DOHH2 (cell line): ENCODE measurements at regions not wholly inside any gene's neighbourhood (a gene's known extent, or its start where the extent isn't known, plus 50 kb on each side); places are given as distances from the start of the nearest gene placed in this dataset.

Experiments
- EZH2phosphoT487 ChIP-seq: fragments of 200-600 bp; sonication (generic); IDR thresholded peaks from 2 replicates; pipeline ENCODE4 v1.6.1; 2017; ENCODE audit warnings: borderline replicate concordance, mild to moderate bottlenecking, antibody characterized with exemption, low read length, moderate library complexity, mixed read lengths
- TF ChIP-seq, protein P1 (sequence below): fragments of 200-600 bp; sonication (generic); IDR thresholded peaks from one replicate; pipeline ENCODE4 v1.5.1; 2014; ENCODE audit warnings: antibody characterized with exemption, mild to moderate bottlenecking, low read depth, low read length; ENCODE audit not compliant: poor library complexity, severe bottlenecking

DNA sequence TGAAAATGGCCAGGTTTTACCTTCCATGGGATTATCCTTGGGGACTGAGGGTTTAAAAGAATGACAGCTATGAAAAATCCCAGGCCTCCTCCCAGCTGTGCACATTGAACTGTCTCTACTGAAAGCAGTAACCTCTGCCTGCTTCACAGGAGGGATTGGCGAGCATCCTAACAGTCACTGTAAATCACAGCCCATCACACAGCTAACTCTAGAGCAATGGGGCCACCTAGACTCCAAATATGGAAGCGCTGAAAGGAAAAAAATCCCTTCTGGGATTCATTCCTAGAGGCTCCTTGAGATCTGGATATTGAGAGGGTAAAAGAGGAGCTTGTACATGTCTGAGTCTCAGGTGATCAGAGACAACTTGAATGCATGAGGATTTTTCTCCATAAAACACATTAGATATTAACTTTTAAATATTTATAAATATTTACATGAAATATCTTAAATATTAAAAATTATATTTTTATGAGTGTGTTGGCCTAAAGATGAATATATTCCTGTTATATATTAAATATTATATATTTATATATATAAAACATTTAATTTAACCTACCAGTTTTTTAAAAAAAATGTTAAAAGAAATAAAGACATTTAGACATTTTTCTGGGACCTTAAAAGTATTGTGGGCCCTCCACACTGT, 133.8 kb upstream of the SLC24A2 start:
- TF ChIP-seq, protein P1, sequence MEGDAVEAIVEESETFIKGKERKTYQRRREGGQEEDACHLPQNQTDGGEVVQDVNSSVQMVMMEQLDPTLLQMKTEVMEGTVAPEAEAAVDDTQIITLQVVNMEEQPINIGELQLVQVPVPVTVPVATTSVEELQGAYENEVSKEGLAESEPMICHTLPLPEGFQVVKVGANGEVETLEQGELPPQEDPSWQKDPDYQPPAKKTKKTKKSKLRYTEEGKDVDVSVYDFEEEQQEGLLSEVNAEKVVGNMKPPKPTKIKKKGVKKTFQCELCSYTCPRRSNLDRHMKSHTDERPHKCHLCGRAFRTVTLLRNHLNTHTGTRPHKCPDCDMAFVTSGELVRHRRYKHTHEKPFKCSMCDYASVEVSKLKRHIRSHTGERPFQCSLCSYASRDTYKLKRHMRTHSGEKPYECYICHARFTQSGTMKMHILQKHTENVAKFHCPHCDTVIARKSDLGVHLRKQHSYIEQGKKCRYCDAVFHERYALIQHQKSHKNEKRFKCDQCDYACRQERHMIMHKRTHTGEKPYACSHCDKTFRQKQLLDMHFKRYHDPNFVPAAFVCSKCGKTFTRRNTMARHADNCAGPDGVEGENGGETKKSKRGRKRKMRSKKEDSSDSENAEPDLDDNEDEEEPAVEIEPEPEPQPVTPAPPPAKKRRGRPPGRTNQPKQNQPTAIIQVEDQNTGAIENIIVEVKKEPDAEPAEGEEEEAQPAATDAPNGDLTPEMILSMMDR: no peak
- TF ChIP-seq EZH2phosphoT487: no peak
